HG03103 (cell line): ENCODE measurements at regions not wholly inside any gene's neighbourhood (a gene's known extent, or its start where the extent isn't known, plus 50 kb on each side); places are given as distances from the start of the nearest gene placed in this dataset.
"Not testable (repeated sequence)": the region's sequence is repeated elsewhere in the genome, so short reads cannot be mapped to it uniquely, and the experiment has no call there.

Source experiments
- ATAC-seq: cut with Tn5 transposase; IDR thresholded peaks from one replicate; pipeline ENCODE4 v1.9.1; 2021; ENCODE audit warnings: low read depth; ENCODE audit not compliant: unreplicated experiment

GRCh38 chr10:2225609-2226008 is 488.3 kb upstream of the ADARB2 start:
- ATAC-seq = no peak

- no peak for ATAC-seq
Measured at GRCh38 chr10:2223548-2224320, 486.4 kb upstream of the ADARB2 start.

GRCh38 chr10:2222631-2223030 is 485.3 kb upstream of the ADARB2 start:
- no peak for ATAC-seq

GRCh38 chr10:2214805-2215204 is 477.5 kb upstream of the ADARB2 start:
- no peak for ATAC-seq

- no peak for ATAC-seq
Measured at GRCh38 chr10:2214092-2214491, 476.8 kb upstream of the ADARB2 start.

GRCh38 chr10:2212244-2212834 is 475.0 kb upstream of the ADARB2 start:
- ATAC-seq = no peak

GRCh38 chr10:2210088-2210487 is 472.8 kb upstream of the ADARB2 start:
- ATAC-seq = no peak

- ATAC-seq = no peak
Measured at GRCh38 chr10:2208106-2208505, 470.8 kb upstream of the ADARB2 start.

GRCh38 chr10:2207246-2207922 is 470.1 kb upstream of the ADARB2 start:
- ATAC-seq = no peak

- ATAC-seq = no peak
Measured at GRCh38 chr10:2205406-2205805, 468.1 kb upstream of the ADARB2 start.

- no peak for ATAC-seq
Measured at GRCh38 chr10:2202401-2202800, 465.1 kb upstream of the ADARB2 start.

- no peak for ATAC-seq
Measured at GRCh38 chr10:2201534-2202099, 464.3 kb upstream of the ADARB2 start.

- ATAC-seq = no peak
Measured at GRCh38 chr10:2197663-2198062, 460.3 kb upstream of the ADARB2 start.

- ATAC-seq = no peak
Measured at GRCh38 chr10:2196272-2196671, 458.9 kb upstream of the ADARB2 start.

- not testable (repeated sequence) for ATAC-seq
Measured at GRCh38 chr10:2189356-2189755, 452.0 kb upstream of the ADARB2 start.

GRCh38 chr10:2188371-2188770 is 451.0 kb upstream of the ADARB2 start:
- ATAC-seq = no peak

GRCh38 chr10:2173327-2173726 is 436.0 kb upstream of the ADARB2 start:
- ATAC-seq = no peak

- no peak for ATAC-seq
Measured at GRCh38 chr10:2165771-2166460, 428.6 kb upstream of the ADARB2 start.

- no peak for ATAC-seq
Measured at GRCh38 chr10:2150288-2150687, 413.0 kb upstream of the ADARB2 start.

- ATAC-seq = no peak
Measured at GRCh38 chr10:2145926-2146478, 408.7 kb upstream of the ADARB2 start.

GRCh38 chr10:2145491-2145890 is 408.2 kb upstream of the ADARB2 start:
- no peak for ATAC-seq
